ENCODE measurements at regions not wholly inside any gene's neighbourhood (a gene's known extent, or its start where the extent isn't known, plus 50 kb on each side); places are given as distances from the start of the nearest gene placed in this dataset.

DNA sequence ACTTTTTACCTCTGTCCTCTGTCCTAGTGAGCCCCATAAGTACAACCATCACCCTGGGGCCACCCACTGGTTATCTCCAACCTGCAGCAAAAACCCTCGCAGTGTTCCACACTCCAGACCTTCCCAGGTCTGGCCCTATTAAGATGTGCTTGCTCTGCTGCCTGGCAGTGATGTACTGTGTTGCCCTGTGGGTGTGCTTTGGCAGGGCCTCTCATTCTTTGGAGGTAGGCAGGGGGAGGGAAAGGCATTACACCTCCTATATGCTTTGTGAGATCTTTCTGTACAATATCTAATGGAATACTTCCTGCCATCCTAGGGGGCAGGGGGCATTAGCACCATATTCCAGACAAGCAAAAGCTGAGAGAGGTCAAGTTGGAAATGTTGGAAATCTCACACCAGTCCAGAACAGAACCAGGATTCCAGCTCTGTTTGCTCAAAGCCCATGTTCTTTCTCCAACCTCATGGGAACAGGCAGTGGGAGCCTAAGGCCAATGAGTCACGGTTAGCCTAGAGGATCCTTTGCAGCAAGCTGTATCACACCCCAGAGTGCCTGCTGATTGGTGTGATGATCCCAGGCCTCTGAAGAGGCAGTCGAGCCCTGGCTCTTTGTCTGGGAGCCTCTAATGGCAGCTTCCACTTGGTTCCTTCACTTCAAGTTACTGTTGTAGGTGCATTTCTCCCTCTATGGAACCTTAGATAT, 59.7 kb upstream of the UBL3 start:
- Histone ChIP-seq H3K27ac (ENCODE audit: low read depth, low read length) (no peak overlapping the region), H3K27me3 (ENCODE audit: control insufficient read depth, insufficient read depth, low read length) (no peaks in the 10 kb centered on the region), H3K4me3 (ENCODE audit: low read length) (no peak overlapping the region), H3K4me1 (ENCODE audit: control insufficient read depth, insufficient read depth, low read length) (no peaks in the 10 kb centered on the region), H3K36me3 (ENCODE audit: control insufficient read depth, insufficient read depth, low read length) (no peaks in the 10 kb centered on the region), H3K9ac (ENCODE audit: low read length) (no peak overlapping the region)

DNA sequence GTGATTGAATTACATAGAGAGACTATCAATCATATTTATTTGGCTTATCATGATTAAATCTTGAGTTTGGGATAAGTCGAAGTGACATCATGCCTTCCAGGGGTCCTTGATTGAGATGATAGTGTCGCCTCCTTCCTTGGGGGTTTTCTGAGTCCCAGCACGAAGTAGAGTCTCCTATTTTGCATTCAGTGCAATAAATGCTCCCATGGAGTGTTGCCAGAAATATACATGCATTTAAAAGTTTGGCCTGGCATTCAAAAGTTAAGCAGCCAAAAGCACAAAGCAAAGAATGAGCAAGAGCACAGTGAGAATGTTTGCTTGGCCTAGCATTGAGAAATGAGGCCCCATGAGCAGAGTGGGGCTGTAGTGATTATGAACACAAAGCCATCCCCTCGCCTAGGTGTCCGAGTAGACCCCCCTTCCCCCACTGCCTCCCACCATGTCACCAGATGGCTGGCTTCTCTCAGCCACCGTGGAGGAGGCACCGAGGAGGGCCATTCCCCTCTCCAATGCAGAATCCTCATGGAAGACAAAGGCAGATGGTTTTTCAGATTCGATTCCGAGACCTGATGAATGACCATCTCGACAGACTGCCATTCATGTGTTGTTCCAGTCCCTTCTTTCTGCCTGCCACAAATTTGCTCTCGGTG, 58.8 kb upstream of the UBL3 start:
- Histone ChIP-seq H3K4me1 (ENCODE audit: control insufficient read depth, insufficient read depth, low read length) (no peaks in the 10 kb centered on the region), H3K4me3 (ENCODE audit: low read length) (no peak overlapping the region), H3K27me3 (ENCODE audit: control insufficient read depth, insufficient read depth, low read length) (no peaks in the 10 kb centered on the region), H3K36me3 (ENCODE audit: control insufficient read depth, insufficient read depth, low read length) (no peaks in the 10 kb centered on the region), H3K9ac (ENCODE audit: low read length) (no peak overlapping the region), H3K27ac (ENCODE audit: low read depth, low read length) (no peak overlapping the region)

DNA sequence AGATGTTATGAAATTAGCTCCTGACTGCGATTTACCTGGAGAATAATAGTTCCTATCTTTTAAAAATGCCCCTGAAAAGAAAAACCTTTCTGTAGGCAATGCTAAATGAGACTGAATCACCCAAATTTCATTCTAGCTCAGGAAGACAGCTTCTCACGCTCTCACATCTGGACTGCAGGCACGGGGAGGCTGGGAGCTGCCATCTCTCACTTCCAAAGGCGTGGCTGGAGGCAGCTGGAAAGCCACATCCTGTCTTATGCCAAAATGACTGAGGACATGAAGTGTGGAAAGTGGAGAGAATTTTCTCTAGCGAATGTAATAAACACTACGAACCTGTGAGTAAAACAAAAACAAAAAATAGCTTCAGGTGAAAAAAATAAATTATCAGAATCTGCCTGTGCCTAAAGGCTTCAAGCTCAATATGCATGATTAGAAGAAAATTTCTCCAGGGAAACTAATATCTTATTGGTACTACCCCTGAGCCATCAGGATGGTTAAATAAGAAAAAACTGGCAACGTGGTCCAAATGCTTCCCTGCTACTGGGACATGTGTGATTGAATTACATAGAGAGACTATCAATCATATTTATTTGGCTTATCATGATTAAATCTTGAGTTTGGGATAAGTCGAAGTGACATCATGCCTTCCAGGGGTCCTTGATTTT, 58.1 kb upstream of the UBL3 start:
- no peaks in the 10 kb centered on the region for H3K4me1 ChIP-seq (ENCODE audit: control insufficient read depth, insufficient read depth, low read length)
- H3K27me3 ChIP-seq (ENCODE audit: control insufficient read depth, insufficient read depth, low read length) = no peaks in the 10 kb centered on the region
- no peak overlapping the region for H3K4me3 ChIP-seq (ENCODE audit: low read length)
- no peak overlapping the region for H3K9ac ChIP-seq (ENCODE audit: low read length)
- no peak overlapping the region for H3K27ac ChIP-seq (ENCODE audit: low read depth, low read length)
- no peaks in the 10 kb centered on the region for H3K36me3 ChIP-seq (ENCODE audit: control insufficient read depth, insufficient read depth, low read length)

DNA sequence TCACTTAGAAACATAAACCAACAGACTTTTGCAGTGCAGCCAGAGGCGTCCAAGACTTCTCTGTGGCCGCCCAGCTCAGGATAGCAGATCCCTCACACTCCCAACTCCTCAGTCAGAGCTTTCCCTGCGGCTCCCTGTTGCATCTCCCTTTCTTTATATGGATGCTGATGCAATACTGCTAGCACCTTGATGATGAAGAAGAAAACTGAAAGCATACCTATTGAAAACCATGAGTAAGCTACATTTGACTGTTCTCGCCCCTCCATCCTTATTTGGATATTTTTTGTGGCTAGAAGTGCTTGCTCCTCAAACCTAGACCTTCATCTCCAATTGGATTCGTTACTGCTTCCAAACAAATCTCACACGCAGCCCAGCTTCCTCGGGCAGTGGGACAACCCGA, 57.3 kb upstream of the UBL3 start:
- Histone ChIP-seq H3K9ac (ENCODE audit: low read length) (no peak overlapping the region), H3K4me1 (ENCODE audit: control insufficient read depth, insufficient read depth, low read length) (no peaks in the 10 kb centered on the region), H3K27me3 (ENCODE audit: control insufficient read depth, insufficient read depth, low read length) (no peaks in the 10 kb centered on the region), H3K27ac (ENCODE audit: low read depth, low read length) (no peak overlapping the region), H3K36me3 (ENCODE audit: control insufficient read depth, insufficient read depth, low read length) (no peaks in the 10 kb centered on the region), H3K4me3 (ENCODE audit: low read length) (no peak overlapping the region)

DNA sequence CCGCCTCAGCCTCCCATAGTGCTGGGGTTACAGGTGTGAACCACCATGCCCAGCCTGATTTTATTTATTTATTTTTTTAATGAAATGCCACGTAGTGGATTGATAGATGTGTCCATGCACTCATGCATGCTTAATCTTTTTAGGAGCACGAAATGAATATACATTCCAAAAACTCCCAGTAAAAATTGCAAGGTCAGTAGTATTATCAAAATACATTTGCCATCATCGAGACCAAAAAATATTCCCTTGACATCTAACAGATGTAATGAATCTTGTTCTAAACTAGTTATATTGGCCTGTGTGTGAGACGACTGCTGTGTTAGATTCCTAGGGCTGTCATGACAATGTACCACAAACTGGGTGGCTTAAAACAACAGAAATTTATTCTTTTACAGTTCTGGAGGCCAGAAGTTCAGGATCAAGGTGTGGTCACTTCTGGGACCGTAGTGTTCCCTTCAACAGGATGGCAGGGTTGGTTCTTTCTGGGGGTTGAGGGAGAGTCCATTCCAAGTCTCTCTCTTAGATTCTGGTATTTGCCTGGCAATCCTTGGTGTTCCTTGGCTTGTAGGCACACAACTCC, 56.1 kb upstream of the UBL3 start:
- H3K27ac ChIP-seq (ENCODE audit: low read depth, low read length) = no peak overlapping the region
- H3K36me3 ChIP-seq (ENCODE audit: control insufficient read depth, insufficient read depth, low read length) = no peaks in the 10 kb centered on the region
- no peaks in the 10 kb centered on the region for H3K27me3 ChIP-seq (ENCODE audit: control insufficient read depth, insufficient read depth, low read length)
- no peaks in the 10 kb centered on the region for H3K4me1 ChIP-seq (ENCODE audit: control insufficient read depth, insufficient read depth, low read length)
- no peak overlapping the region for H3K4me3 ChIP-seq (ENCODE audit: low read length)
- H3K9ac ChIP-seq (ENCODE audit: low read length) = no peak overlapping the region

DNA sequence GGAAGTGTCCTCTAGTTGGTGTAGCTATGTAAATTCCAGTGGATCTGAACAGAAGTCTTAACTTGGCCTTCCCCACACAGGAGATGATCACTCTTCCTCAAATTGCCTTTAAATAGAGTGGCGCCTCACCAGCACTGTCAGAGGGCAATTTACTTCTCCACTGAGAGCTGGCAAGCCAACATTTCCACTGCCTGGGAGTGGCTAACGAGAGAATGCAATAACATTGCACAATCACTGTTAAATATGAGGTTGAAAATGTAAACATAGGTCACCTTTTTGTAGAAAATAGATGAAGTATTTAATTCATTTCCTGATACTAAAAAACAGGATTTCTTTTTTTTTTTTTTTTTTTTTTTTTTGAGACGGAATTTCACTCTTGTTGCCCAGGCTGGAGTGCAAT, 55.4 kb upstream of the UBL3 start:
- Histone ChIP-seq H3K4me3 (ENCODE audit: low read length) (no peak overlapping the region), H3K36me3 (ENCODE audit: control insufficient read depth, insufficient read depth, low read length) (no peaks in the 10 kb centered on the region), H3K27ac (ENCODE audit: low read depth, low read length) (no peak overlapping the region), H3K27me3 (ENCODE audit: control insufficient read depth, insufficient read depth, low read length) (no peaks in the 10 kb centered on the region), H3K9ac (ENCODE audit: low read length) (no peak overlapping the region), H3K4me1 (ENCODE audit: control insufficient read depth, insufficient read depth, low read length) (no peaks in the 10 kb centered on the region)

DNA sequence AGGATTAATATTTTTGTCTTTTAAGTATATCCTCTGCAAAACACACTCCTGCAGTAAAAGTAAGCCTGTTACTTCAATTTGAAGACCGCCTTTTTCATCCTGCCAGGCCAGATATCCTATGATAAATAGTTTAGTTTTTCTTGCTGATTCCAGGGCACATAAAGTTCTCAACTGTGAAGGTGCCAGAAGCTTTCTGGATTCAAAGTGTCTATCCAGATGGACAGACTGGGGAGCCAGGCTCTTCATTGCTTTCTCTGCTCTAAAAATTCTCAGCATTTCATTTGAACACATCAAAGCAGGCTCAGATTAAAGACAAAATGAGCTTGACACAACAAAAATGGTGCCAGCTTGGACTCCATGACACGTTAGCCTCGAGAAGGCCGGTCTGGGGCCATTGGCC, 53.6 kb upstream of the UBL3 start:
- no peaks in the 10 kb centered on the region for H3K27me3 ChIP-seq (ENCODE audit: control insufficient read depth, insufficient read depth, low read length)
- H3K27ac ChIP-seq (ENCODE audit: low read depth, low read length) = no peak overlapping the region
- no peaks in the 10 kb centered on the region for H3K36me3 ChIP-seq (ENCODE audit: control insufficient read depth, insufficient read depth, low read length)
- H3K4me1 ChIP-seq (ENCODE audit: control insufficient read depth, insufficient read depth, low read length) = no peaks in the 10 kb centered on the region
- no peak overlapping the region for H3K4me3 ChIP-seq (ENCODE audit: low read length)
- H3K9ac ChIP-seq (ENCODE audit: low read length) = no peak overlapping the region

DNA sequence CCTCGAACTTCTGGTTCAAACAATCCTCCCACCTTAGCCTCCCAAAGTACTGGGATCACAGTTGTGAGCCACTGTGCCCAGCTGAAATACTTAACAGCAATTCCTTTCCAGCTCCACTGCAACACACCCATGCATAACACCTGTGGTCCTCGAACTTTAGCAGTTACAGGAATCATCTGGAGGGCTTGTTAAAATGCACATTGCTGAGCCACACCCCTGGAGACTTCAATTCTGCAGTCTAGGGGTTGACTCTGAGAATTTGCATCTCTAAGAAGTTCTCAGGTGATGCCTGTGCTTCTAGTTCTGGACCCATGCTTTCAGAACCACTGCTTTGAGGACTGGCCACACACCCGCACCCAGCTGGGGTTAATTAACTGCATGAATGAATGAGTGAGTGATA, 53.1 kb upstream of the UBL3 start:
- Histone ChIP-seq H3K27ac (ENCODE audit: low read depth, low read length) (no peak overlapping the region), H3K36me3 (ENCODE audit: control insufficient read depth, insufficient read depth, low read length) (no peaks in the 10 kb centered on the region), H3K9ac (ENCODE audit: low read length) (no peak overlapping the region)

DNA sequence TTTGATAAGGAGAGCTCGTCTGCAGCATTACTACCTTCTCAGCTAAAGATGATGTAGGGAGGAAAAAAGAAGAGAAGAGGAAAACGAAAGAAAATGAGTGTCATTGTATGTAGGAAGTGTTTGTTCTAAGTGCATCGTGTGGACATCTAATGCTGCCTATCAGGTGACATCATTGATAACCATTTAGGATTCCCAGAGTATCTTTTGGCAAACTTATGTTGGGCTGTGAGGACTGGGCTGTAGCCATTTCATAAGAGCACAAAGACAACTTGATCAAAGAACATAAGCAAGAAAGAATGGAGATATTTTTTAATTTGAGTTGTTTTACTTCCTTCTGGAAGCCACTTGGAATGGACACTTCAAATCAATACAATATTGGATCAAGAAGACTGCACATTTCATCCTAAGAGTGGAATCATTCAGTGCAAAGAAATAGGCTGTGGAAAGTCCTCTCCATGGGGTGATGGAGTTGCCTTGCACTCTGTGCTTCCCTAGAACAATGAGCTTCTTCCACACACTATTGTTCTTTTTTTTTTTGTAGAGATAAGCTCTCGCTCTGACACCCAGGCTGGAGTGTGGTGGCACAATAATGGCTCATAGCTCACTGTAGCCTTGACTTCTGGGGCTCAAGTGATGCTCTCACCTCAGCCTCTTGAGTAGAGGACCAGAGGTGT, 52.4 kb upstream of the UBL3 start:
- peak overlapping the region; percentile 14 for H3K4me3 ChIP-seq (ENCODE audit: low read length)
- H3K36me3 ChIP-seq (ENCODE audit: control insufficient read depth, insufficient read depth, low read length) = no peaks in the 10 kb centered on the region
- H3K27ac ChIP-seq (ENCODE audit: low read depth, low read length) = no peak overlapping the region
- no peak overlapping the region for H3K9ac ChIP-seq (ENCODE audit: low read length)
- no peaks in the 10 kb centered on the region for H3K4me1 ChIP-seq (ENCODE audit: control insufficient read depth, insufficient read depth, low read length)
- H3K27me3 ChIP-seq (ENCODE audit: control insufficient read depth, insufficient read depth, low read length) = no peaks in the 10 kb centered on the region

More for the DNA sequence above, 53.1 kb upstream of the UBL3 start:
- no peaks in the 10 kb centered on the region for H3K27me3 ChIP-seq (ENCODE audit: control insufficient read depth, insufficient read depth, low read length)
- no peaks in the 10 kb centered on the region for H3K4me1 ChIP-seq (ENCODE audit: control insufficient read depth, insufficient read depth, low read length)
- no peak overlapping the region for H3K4me3 ChIP-seq (ENCODE audit: low read length)

DNA sequence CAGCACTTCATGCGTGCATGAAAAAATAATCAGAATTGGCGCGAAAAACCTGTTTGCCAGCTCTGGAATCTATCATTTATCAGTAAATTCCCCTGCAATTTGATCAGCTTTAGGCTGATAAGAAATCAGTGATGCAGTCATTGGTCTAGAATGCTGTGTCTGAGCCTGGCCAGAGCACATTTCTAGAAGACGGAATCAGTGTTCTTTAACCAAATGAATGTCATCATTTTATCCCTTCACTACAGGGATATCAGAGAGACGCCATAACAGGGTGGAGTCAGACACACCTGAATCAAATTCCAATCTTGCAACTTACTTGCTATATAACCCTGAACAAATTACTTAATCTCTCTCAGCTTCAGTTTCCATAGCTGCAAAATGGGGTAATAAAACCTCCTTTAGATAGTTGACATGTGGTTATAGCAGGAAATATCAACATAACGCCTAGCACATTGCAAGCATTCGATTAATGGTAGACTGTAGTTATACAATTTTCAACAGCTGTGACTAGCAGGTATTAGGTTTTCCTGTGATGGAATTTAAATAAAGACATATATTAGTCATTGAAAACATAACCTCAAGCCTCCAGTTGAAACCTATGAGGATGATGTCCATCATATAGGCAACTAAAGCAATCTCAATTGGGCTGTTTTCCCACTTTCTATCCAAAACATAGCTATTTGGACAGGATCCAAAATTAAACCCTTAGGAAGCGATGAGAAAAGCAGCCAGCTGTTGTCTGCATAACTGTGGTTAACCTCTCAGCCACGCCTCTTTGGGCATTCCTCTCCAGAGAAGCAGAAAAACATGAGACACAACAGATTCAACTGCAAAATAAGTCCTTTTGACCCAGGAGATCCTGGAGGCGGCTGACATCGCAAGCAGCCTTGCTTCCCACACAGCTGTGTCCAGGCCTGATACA, 51.6 kb upstream of the UBL3 start:
- H3K9ac ChIP-seq (ENCODE audit: low read length) = no peak overlapping the region
- H3K27me3 ChIP-seq (ENCODE audit: control insufficient read depth, insufficient read depth, low read length) = no peaks in the 10 kb centered on the region
- peak overlapping the region; percentile 14 for H3K4me3 ChIP-seq (ENCODE audit: low read length)
- no peaks in the 10 kb centered on the region for H3K36me3 ChIP-seq (ENCODE audit: control insufficient read depth, insufficient read depth, low read length)
- no peaks in the 10 kb centered on the region for H3K4me1 ChIP-seq (ENCODE audit: control insufficient read depth, insufficient read depth, low read length)
- H3K27ac ChIP-seq (ENCODE audit: low read depth, low read length) = no peak overlapping the region

All from rectal smooth muscle tissue (tissue), 1 donor.